ENCODE measurements at regions not wholly inside any gene's neighbourhood (a gene's known extent, or its start where the extent isn't known, plus 50 kb on each side); places are given as distances from the start of the nearest gene placed in this dataset.

DNA sequence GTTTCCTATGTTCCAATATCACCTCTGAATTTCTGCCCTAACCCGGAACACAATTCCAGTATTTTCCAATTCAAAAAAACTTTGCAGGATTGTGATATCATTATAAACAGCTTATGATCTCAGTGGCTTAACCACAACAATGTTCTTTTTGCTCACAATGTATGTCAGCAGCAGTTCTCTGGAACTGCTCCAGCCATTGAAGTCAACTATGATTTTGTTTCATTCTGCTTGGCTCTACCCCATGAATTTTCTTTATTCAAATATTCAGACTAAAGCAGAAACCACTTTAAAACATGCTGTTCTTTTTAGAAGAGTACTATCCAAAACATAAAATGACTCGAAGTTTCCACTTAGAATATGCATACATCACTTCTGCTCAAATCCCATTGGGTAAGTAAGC lies 1611.1 kb downstream of the ARAP2 start:
- no peak overlapping the region for H3K27ac ChIP-seq
- 34% methylated on average over 2 of the region's 2 CpGs for WGBS (ENCODE audit: missing lambda C conversion rate)
- no peaks in the 10 kb centered on the region for H3K4me1 ChIP-seq
- H3K4me2 ChIP-seq = no peak overlapping the region
- CTCF ChIA-PET = no interaction called here
- DNase-seq (ENCODE audit: low read depth in 1 of 2, low spot score in 1 of 2) (no peak), ATAC-seq (no peak), FAIRE-seq (no peak)
- no peaks in the 10 kb centered on the region for H3K9me3 ChIP-seq
- no peak overlapping the region for H3K4me3 ChIP-seq
- TF ChIP-seq CEBPB (IDR thresholded peaks at IDR 0.05) (no peak), FOSB (CRISPR knock-in tag; IDR thresholded peaks at IDR 0.05) (no peak), MAZ (IDR thresholded peaks at IDR 0.05; ENCODE audit: borderline replicate concordance, low read depth, low read length) (no peak), GATA3 (IDR thresholded peaks at IDR 0.05; ENCODE audit: borderline replicate concordance) (no peak), NR3C1 (IDR thresholded peaks at IDR 0.05) (no peak), FOSL2 (IDR thresholded peaks at IDR 0.05) (no peak), FOSL2 (CRISPR knock-in tag; IDR thresholded peaks at IDR 0.05) (no peak), PHF8 (IDR thresholded peaks at IDR 0.05; ENCODE audit: borderline replicate concordance, low read depth) (no peak), NPAS2 (CRISPR knock-in tag; IDR thresholded peaks at IDR 0.05; ENCODE audit: borderline replicate concordance) (no peak), RARB (CRISPR knock-in tag; IDR thresholded peaks at IDR 0.05) (no peak), CBX2 (IDR thresholded peaks at IDR 0.05; ENCODE audit: borderline replicate concordance, low read depth) (no peak), RAD21 (conservative IDR thresholded peaks at IDR 0.05 in 1 of 2, IDR thresholded peaks at IDR 0.05 in 1 of 2) (no peak)
- TF ChIP-seq, protein P1, sequence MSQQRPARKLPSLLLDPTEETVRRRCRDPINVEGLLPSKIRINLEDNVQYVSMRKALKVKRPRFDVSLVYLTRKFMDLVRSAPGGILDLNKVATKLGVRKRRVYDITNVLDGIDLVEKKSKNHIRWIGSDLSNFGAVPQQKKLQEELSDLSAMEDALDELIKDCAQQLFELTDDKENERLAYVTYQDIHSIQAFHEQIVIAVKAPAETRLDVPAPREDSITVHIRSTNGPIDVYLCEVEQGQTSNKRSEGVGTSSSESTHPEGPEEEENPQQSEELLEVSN (IDR thresholded peaks at IDR 0.05; ENCODE audit: borderline replicate concordance, low read depth) = no peak
- TF ChIP-seq, protein P2, sequence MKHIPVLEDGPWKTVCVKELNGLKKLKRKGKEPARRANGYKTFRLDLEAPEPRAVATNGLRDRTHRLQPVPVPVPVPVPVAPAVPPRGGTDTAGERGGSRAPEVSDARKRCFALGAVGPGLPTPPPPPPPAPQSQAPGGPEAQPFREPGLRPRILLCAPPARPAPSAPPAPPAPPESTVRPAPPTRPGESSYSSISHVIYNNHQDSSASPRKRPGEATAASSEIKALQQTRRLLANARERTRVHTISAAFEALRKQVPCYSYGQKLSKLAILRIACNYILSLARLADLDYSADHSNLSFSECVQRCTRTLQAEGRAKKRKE (CRISPR knock-in tag; IDR thresholded peaks at IDR 0.05; ENCODE audit: low read depth) = no peak
- TF ChIP-seq, protein P3, sequence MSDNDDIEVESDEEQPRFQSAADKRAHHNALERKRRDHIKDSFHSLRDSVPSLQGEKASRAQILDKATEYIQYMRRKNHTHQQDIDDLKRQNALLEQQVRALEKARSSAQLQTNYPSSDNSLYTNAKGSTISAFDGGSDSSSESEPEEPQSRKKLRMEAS (IDR thresholded peaks at IDR 0.05) = no peak
- POLR2A ChIA-PET = no interaction called here

DNA sequence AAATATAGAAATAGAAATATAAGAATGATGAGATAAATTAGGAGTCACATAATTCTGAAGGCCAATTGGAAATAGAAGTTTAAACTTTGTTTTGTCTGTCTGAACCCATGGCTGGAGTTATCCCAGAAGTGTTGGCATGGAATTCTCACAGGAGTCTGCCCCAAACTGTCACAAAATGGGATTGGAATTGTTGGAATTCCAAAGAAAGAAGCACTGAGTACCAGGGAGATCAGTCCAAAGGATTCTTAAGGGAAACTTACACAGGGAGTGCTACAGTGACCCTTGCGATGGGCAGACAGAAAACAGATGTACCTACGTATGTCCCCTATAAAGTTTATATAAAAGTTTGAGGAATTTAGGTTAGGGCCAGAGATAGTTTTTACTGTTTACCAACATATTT lies 1607.7 kb downstream of the ARAP2 start:
- TF ChIP-seq, protein P4, sequence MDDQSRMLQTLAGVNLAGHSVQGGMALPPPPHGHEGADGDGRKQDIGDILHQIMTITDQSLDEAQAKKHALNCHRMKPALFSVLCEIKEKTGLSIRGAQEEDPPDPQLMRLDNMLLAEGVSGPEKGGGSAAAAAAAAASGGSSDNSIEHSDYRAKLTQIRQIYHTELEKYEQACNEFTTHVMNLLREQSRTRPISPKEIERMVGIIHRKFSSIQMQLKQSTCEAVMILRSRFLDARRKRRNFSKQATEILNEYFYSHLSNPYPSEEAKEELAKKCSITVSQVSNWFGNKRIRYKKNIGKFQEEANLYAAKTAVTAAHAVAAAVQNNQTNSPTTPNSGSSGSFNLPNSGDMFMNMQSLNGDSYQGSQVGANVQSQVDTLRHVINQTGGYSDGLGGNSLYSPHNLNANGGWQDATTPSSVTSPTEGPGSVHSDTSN (IDR thresholded peaks at IDR 0.05) = no peak
- no peak for TF ChIP-seq RAD21 (conservative IDR thresholded peaks at IDR 0.05 in 1 of 2, IDR thresholded peaks at IDR 0.05 in 1 of 2)
- TF ChIP-seq NPAS2 (CRISPR knock-in tag; IDR thresholded peaks at IDR 0.05; ENCODE audit: borderline replicate concordance) = no peak
- TF ChIP-seq, protein P3 (IDR thresholded peaks at IDR 0.05) = no peak
- no peak for TF ChIP-seq ZFP36 (IDR thresholded peaks at IDR 0.05; ENCODE audit: borderline replicate concordance, partially characterized antibody)
- no peak for TF ChIP-seq POLR2AphosphoS2 (conservative IDR thresholded peaks at IDR 0.05; ENCODE audit: low read length)
- no peak for TF ChIP-seq KDM5A (IDR thresholded peaks at IDR 0.05)
- TF ChIP-seq, protein P5, sequence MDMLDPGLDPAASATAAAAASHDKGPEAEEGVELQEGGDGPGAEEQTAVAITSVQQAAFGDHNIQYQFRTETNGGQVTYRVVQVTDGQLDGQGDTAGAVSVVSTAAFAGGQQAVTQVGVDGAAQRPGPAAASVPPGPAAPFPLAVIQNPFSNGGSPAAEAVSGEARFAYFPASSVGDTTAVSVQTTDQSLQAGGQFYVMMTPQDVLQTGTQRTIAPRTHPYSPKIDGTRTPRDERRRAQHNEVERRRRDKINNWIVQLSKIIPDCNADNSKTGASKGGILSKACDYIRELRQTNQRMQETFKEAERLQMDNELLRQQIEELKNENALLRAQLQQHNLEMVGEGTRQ (IDR thresholded peaks at IDR 0.05) = no peak
- TF ChIP-seq, protein P6, sequence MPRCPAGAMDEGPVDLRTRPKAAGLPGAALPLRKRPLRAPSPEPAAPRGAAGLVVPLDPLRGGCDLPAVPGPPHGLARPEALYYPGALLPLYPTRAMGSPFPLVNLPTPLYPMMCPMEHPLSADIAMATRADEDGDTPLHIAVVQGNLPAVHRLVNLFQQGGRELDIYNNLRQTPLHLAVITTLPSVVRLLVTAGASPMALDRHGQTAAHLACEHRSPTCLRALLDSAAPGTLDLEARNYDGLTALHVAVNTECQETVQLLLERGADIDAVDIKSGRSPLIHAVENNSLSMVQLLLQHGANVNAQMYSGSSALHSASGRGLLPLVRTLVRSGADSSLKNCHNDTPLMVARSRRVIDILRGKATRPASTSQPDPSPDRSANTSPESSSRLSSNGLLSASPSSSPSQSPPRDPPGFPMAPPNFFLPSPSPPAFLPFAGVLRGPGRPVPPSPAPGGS (IDR thresholded peaks at IDR 0.05) = no peak
- TF ChIP-seq CHD2 (IDR thresholded peaks at IDR 0.05; ENCODE audit: low read length, partially characterized antibody) = no peak
- no peak for TF ChIP-seq EHMT2 (IDR thresholded peaks at IDR 0.05; ENCODE audit: low read depth)
- TF ChIP-seq, protein P7, sequence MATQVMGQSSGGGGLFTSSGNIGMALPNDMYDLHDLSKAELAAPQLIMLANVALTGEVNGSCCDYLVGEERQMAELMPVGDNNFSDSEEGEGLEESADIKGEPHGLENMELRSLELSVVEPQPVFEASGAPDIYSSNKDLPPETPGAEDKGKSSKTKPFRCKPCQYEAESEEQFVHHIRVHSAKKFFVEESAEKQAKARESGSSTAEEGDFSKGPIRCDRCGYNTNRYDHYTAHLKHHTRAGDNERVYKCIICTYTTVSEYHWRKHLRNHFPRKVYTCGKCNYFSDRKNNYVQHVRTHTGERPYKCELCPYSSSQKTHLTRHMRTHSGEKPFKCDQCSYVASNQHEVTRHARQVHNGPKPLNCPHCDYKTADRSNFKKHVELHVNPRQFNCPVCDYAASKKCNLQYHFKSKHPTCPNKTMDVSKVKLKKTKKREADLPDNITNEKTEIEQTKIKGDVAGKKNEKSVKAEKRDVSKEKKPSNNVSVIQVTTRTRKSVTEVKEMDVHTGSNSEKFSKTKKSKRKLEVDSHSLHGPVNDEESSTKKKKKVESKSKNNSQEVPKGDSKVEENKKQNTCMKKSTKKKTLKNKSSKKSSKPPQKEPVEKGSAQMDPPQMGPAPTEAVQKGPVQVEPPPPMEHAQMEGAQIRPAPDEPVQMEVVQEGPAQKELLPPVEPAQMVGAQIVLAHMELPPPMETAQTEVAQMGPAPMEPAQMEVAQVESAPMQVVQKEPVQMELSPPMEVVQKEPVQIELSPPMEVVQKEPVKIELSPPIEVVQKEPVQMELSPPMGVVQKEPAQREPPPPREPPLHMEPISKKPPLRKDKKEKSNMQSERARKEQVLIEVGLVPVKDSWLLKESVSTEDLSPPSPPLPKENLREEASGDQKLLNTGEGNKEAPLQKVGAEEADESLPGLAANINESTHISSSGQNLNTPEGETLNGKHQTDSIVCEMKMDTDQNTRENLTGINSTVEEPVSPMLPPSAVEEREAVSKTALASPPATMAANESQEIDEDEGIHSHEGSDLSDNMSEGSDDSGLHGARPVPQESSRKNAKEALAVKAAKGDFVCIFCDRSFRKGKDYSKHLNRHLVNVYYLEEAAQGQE (IDR thresholded peaks at IDR 0.05) = no peak
- no peak for TF ChIP-seq SMC3 (IDR thresholded peaks at IDR 0.05)
- TF ChIP-seq, protein P1 (IDR thresholded peaks at IDR 0.05; ENCODE audit: borderline replicate concordance, low read depth) = no peak
- TF ChIP-seq, protein P8, sequence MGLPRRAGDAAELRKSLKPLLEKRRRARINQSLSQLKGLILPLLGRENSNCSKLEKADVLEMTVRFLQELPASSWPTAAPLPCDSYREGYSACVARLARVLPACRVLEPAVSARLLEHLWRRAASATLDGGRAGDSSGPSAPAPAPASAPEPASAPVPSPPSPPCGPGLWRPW (IDR thresholded peaks at IDR 0.05) = no peak
- TF ChIP-seq HOXB5 (CRISPR knock-in tag; IDR thresholded peaks at IDR 0.05) = no peak
- no peak for TF ChIP-seq KDM1A (IDR thresholded peaks at IDR 0.05; ENCODE audit: low read depth)
- no peak for TF ChIP-seq PHF8 (IDR thresholded peaks at IDR 0.05; ENCODE audit: borderline replicate concordance, low read depth)
- H3K4me3 ChIP-seq = no peak overlapping the region
- ATAC-seq (no peak), FAIRE-seq (no peak), DNase-seq (ENCODE audit: low read depth in 1 of 2, low spot score in 1 of 2) (no peak)
- H3K4me1 ChIP-seq = no peaks in the 10 kb centered on the region
- ChIA-PET POLR2A (no interaction called here), CTCF (no interaction called here)
- no peaks in the 10 kb centered on the region for H3K9me3 ChIP-seq
- no peak overlapping the region for H3K4me2 ChIP-seq
- 80% methylated on average over 2 of the region's 2 CpGs for whole genome bisulfite sequencing (ENCODE audit: missing lambda C conversion rate)
- H3K27ac ChIP-seq = no peak overlapping the region
